K562 (cell line): ENCODE measurements at regions not wholly inside any gene's neighbourhood (a gene's known extent, or its start where the extent isn't known, plus 50 kb on each side); places are given as distances from the start of the nearest gene placed in this dataset.

ENCODE experiments used
- EZH2 ChIP-seq: IDR thresholded peaks from 2 replicates; pipeline ENCODE4 v1.6.1; 2012; ENCODE audit warnings: low read depth, mild to moderate bottlenecking, inconsistent platforms, low read length, borderline replicate concordance
- NFYB ChIP-seq: IDR thresholded peaks from 2 replicates; pipeline ENCODE4 v1.6.1; 2011; ENCODE audit warnings: mild to moderate bottlenecking, moderate library complexity; ENCODE audit not compliant: insufficient read length; ENCODE audit errors: extremely low read depth
- SP2 ChIP-seq: IDR thresholded peaks from 2 replicates; pipeline ENCODE4 v1.6.1; 2011; ENCODE audit warnings: mild to moderate bottlenecking, low read depth, low read length, moderate library complexity; ENCODE audit not compliant: poor library complexity, severe bottlenecking; ENCODE audit errors: extremely low read depth
- SRSF9 ChIP-seq: fragments of 200-400 bp; formaldehyde crosslinking; IDR thresholded peaks from 2 replicates; pipeline ENCODE4 v1.6.1; 2017; ENCODE audit warnings: low read depth, low read length, borderline replicate concordance
- TARDBP ChIP-seq: fragments of 450-650 bp; IDR thresholded peaks from 2 replicates; pipeline ENCODE4 v1.6.1; 2016
- ZNF77 ChIP-seq: fragments of 250-450 bp; sonication (Bioruptor Pico); IDR thresholded peaks from 2 replicates; pipeline ENCODE4 v1.5.0; 2020

DNA sequence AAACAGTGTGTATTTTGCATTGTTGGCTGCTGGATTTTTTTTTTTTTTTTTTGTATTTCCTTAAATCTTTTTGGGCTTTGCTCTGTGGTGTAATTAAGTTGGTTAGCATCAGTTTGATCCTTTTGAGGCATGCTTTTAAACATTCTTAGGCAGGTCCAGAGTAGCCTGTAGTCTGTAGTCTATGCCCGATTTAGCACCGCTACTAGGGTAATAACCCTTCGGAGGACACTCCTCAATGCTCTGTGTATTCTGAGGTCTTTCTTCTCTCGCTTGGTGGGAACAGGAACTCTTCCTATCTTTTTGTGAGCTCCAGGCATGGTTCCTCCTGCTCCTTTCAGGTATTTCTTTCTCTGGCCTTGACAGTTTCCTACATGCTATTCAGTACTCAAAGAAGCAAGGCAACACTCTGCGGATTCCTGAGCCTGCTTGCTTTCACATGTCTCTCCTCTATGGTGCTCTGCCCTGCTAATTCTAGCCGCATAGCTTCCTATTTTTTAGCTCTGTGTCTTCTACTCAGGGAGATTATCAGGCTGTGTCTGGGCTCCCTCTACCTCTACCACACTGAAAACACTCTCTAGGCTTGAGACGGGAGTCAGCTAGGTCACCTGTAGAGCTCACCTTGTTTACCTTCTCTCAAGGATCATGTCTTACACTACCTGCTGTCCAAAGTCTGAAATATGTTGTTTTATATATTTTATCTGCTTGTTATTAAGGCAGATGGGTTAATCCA, 195.1 kb downstream of the NDFIP2 start:
- TF ChIP-seq NFYB: no peak
- TF ChIP-seq ZNF77 (CRISPR knock-in tag): no peak
- TF ChIP-seq TARDBP: no peak
- no peak for TF ChIP-seq SRSF9
- TF ChIP-seq EZH2: no peak
- no peak for TF ChIP-seq SP2
